Progenitor cell of endocrine pancreas (in vitro differentiated cells): ENCODE measurements at regions not wholly inside any gene's neighbourhood (a gene's known extent, or its start where the extent isn't known, plus 50 kb on each side); places are given as distances from the start of the nearest gene placed in this dataset.

Experiments used
- DNase-seq: peaks from one replicate; pipeline ENCODE4 v3.0.0; 2021; ENCODE audit warnings: low spot score; ENCODE audit not compliant: unreplicated experiment
- H3K27ac Mint-ChIP-seq: 2 replicates; pipeline ENCODE4 v1.8.0; 2021; ENCODE audit warnings: mild to moderate bottlenecking, moderate library complexity, mixed read lengths
- H3K27me3 Mint-ChIP-seq: 2 replicates; pipeline ENCODE4 v1.8.0; 2021; ENCODE audit warnings: mixed read lengths
- H3K36me3 Mint-ChIP-seq: 2 replicates; pipeline ENCODE4 v1.8.0; 2022; ENCODE audit warnings: mixed read lengths; ENCODE audit not compliant: insufficient read depth
- H3K4me1 Mint-ChIP-seq: 2 replicates; pipeline ENCODE4 v1.8.0; 2021; ENCODE audit warnings: low read depth, mixed read lengths
- H3K4me3 Mint-ChIP-seq: 2 replicates; pipeline ENCODE4 v1.8.0; 2021; ENCODE audit warnings: low read depth, mild to moderate bottlenecking, moderate library complexity, mixed read lengths
- H3K9me3 Mint-ChIP-seq: 2 replicates; pipeline ENCODE4 v1.8.0; 2021; ENCODE audit warnings: low read depth, mixed read lengths
- TF ChIP-seq, protein P1 (sequence below): fragments of 200-600 bp; sonication (generic); IDR thresholded peaks from one replicate; pipeline ENCODE4 v1.5.0; 2021; ENCODE audit warnings: antibody characterized with exemption, mild to moderate bottlenecking; ENCODE audit not compliant: unreplicated experiment

DNA sequence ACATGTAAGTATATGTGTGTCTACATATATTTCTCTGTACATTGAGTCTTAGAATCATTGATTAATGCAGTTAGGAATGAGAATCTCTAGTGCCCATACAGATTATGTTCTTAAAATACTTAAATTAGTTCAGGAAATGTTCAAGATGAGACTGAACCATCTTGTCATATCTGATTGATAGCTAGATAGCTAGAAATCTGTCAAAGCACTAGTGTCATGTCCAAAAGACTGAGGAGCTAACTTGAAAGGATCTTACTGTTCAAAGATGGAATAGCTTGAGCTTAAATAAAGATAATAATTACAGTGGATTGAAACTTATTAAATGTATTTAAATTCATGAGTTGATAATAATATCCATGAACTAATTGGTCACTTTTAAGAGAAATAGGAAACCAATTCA lies 191.7 kb upstream of the TCF21 start:
- no peak overlapping the region for H3K4me3 Mint-ChIP-seq
- H3K4me1 Mint-ChIP-seq, result no peaks in the 10 kb centered on the region
- TF ChIP-seq, protein P1, sequence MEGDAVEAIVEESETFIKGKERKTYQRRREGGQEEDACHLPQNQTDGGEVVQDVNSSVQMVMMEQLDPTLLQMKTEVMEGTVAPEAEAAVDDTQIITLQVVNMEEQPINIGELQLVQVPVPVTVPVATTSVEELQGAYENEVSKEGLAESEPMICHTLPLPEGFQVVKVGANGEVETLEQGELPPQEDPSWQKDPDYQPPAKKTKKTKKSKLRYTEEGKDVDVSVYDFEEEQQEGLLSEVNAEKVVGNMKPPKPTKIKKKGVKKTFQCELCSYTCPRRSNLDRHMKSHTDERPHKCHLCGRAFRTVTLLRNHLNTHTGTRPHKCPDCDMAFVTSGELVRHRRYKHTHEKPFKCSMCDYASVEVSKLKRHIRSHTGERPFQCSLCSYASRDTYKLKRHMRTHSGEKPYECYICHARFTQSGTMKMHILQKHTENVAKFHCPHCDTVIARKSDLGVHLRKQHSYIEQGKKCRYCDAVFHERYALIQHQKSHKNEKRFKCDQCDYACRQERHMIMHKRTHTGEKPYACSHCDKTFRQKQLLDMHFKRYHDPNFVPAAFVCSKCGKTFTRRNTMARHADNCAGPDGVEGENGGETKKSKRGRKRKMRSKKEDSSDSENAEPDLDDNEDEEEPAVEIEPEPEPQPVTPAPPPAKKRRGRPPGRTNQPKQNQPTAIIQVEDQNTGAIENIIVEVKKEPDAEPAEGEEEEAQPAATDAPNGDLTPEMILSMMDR, result no peak
- DNase-seq, result no peak
- H3K27me3 Mint-ChIP-seq, result no peaks in the 10 kb centered on the region
- H3K36me3 Mint-ChIP-seq, result no peaks in the 10 kb centered on the region
- no peak overlapping the region for H3K27ac Mint-ChIP-seq
- no peaks in the 10 kb centered on the region for H3K9me3 Mint-ChIP-seq

DNA sequence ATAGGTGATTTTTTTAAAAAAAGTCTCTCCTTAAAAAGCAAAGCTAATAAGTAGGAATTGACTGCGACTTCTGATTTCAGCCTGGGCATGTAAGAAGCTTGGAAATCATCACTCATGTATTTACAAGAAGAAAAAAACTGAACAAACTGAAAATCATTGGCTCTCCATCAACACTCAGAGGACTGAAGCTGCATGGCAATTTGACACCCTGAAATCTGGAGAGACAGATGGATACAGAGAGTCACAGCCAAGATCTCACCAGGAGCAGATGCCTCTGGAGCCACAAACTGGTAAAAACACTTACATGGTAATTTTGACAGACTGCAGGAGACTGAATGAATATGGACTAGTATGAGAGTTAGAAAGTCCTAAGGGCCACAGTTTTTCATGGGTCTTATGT lies 191.2 kb upstream of the TCF21 start:
- Mint-ChIP-seq H3K4me1 (no peaks in the 10 kb centered on the region), H3K36me3 (no peaks in the 10 kb centered on the region), H3K27ac (no peak overlapping the region), H3K4me3 (no peak overlapping the region), H3K9me3 (no peaks in the 10 kb centered on the region), H3K27me3 (no peaks in the 10 kb centered on the region)
- TF ChIP-seq, protein P1, result no peak
- DNase-seq, result no peak

DNA sequence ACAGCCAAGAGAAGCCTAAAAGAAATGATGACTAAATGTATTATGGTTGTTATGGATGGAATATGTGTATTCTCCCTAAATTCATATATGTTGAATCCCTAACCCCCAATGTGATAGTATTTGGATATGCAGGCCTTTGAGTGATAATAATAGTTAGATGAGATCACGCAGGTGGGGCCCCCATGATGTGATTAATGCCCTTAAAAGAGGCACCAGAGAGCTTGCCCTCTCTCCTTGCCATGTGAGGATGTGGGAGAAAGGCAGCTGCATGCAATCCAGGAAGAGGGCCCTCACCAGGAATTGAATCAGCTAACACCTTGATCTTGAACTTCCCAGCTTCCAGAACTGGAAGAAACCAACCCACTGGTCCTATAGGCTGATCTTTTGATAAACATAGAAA lies 190.6 kb upstream of the TCF21 start:
- no peaks in the 10 kb centered on the region for H3K4me1 Mint-ChIP-seq
- no peak overlapping the region for H3K4me3 Mint-ChIP-seq
- no peaks in the 10 kb centered on the region for H3K9me3 Mint-ChIP-seq
- H3K27me3 Mint-ChIP-seq, result no peaks in the 10 kb centered on the region
- no peak overlapping the region for H3K27ac Mint-ChIP-seq
- DNase-seq, result no peak
- TF ChIP-seq, protein P1, result no peak
- no peaks in the 10 kb centered on the region for H3K36me3 Mint-ChIP-seq

DNA sequence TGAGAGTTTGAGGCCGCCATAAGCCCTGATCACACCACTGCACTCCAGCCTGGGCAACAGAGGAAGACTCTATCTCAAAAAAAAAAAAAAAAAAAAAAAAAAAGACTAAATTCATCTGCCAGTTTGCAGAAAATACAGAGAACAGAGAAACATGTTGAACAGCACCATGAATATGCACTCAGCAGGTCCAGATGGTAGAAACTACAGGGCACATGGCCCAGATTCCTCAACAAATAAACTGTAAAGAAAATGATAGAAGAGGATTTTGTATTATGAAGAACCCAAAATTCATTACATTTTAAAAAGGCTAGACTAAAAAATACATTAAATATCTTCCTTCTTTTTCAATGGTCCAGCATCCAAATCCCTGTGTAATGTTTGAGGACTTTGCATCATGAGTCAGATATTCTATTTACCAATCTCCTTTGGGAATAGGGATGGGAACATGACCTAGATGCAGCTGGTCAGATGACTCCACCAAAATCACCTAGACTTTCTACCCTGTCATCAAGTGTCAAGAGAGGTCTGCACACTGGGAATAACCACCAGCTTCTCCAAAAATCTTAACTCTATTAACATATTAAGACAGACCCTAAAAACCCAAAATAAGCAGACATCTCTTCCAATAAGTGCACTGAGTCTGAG lies 189.1 kb upstream of the TCF21 start:
- no peak for DNase-seq
- Mint-ChIP-seq H3K9me3 (no peaks in the 10 kb centered on the region), H3K4me3 (no peak overlapping the region), H3K27ac (no peak overlapping the region), H3K27me3 (no peaks in the 10 kb centered on the region), H3K36me3 (no peaks in the 10 kb centered on the region), H3K4me1 (no peaks in the 10 kb centered on the region)
- TF ChIP-seq, protein P1, result no peak

DNA sequence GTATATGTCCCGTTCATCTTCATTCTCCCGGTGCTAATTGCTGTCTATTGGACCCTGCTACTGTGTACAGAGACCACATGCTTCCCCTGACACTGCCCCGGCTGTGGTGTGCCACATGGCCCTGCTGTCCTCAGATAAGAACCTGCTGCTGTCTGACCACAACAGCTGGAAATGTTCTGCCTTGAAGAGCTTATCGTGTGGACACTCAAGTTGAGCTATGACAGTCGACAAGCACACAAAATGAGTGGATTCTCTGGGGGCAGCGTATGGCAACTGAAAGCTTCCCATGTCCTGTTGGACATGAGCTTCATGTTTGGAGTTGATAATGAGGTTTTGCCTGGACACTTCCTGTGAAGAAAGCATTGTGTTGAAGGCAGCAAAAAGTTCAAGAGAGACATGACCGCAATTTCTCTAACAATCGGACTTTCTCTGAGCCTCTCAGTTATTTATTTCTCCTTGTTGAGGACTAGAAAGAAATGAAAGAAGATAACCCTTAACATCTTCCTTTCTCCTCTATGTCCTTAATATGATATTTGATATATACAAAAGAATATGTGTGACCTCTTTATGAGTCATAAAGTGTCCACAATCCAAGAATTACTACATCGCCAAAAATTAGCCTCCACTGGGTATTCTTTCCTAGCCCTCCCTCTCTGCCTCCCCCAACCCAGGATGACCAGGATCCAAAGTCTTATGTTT lies 187.1 kb upstream of the TCF21 start:
- no peaks in the 10 kb centered on the region for H3K27me3 Mint-ChIP-seq
- TF ChIP-seq, protein P1, result no peak
- no peak overlapping the region for H3K27ac Mint-ChIP-seq
- no peaks in the 10 kb centered on the region for H3K9me3 Mint-ChIP-seq
- no peak overlapping the region for H3K4me3 Mint-ChIP-seq
- no peak for DNase-seq
- H3K4me1 Mint-ChIP-seq, result no peaks in the 10 kb centered on the region
- no peaks in the 10 kb centered on the region for H3K36me3 Mint-ChIP-seq
